SK-N-SH treated with all-trans-retinoic acid at 6 μM for 48 hours (cell line): ENCODE measurements at regions not wholly inside any gene's neighbourhood (a gene's known extent, or its start where the extent isn't known, plus 50 kb on each side); places are given as distances from the start of the nearest gene placed in this dataset.

Experiments used
- ARNTL ChIP-seq: fragments of 450-650 bp; formaldehyde crosslinking; IDR thresholded peaks from 2 replicates; pipeline ENCODE4 v1.5.0; 2020; ENCODE audit warnings: low read depth, mild to moderate bottlenecking, moderate library complexity, borderline replicate concordance
- BACH2 ChIP-seq: fragments of 250-450 bp; sonication (Bioruptor Pico); IDR thresholded peaks from 2 replicates; pipeline ENCODE4 v1.9.0; 2021; ENCODE audit warnings: mild to moderate bottlenecking, borderline replicate concordance
- ESRRG ChIP-seq: fragments of 250-450 bp; sonication (Bioruptor Pico); IDR thresholded peaks from 2 replicates; pipeline ENCODE4 v1.6.1; 2021; ENCODE audit warnings: mild to moderate bottlenecking
- ISL1 ChIP-seq: fragments of 250-450 bp; sonication (Bioruptor Pico); IDR thresholded peaks from 2 replicates; pipeline ENCODE4 v2.1.2; 2022; ENCODE audit warnings: mild to moderate bottlenecking, moderate library complexity
- PPARA ChIP-seq: fragments of 250-450 bp; sonication (Bioruptor Pico); IDR thresholded peaks from 2 replicates; pipeline ENCODE4 v1.5.0; 2020; ENCODE audit warnings: mild to moderate bottlenecking, borderline replicate concordance
- RARB ChIP-seq: fragments of 250-450 bp; sonication (Bioruptor Pico); IDR thresholded peaks from 2 replicates; pipeline ENCODE4 v1.8.0; 2021; ENCODE audit warnings: mild to moderate bottlenecking, moderate library complexity
- SNAI2 ChIP-seq: fragments of 250-450 bp; sonication (Bioruptor Pico); IDR thresholded peaks from 2 replicates; pipeline ENCODE4 v1.5.0; 2020; ENCODE audit warnings: mild to moderate bottlenecking, moderate library complexity
- TOX ChIP-seq: fragments of 250-450 bp; sonication (Bioruptor Pico); IDR thresholded peaks from 2 replicates; pipeline ENCODE4 v1.8.0; 2021; ENCODE audit warnings: mild to moderate bottlenecking, moderate library complexity, borderline replicate concordance
- ZFP3 ChIP-seq: fragments of 250-450 bp; sonication (Bioruptor Pico); IDR thresholded peaks from 2 replicates; pipeline ENCODE4 v1.5.0; 2020; ENCODE audit warnings: mild to moderate bottlenecking, moderate library complexity
- ZFP30 ChIP-seq: fragments of 450-650 bp; formaldehyde crosslinking; IDR thresholded peaks from 2 replicates; pipeline ENCODE4 v1.5.0; 2022; ENCODE audit warnings: mild to moderate bottlenecking, moderate library complexity
- ZNF70 ChIP-seq: fragments of 450-650 bp; formaldehyde crosslinking; IDR thresholded peaks from 2 replicates; pipeline ENCODE4 v1.5.0; 2020; ENCODE audit warnings: mild to moderate bottlenecking, moderate library complexity
- ZNF8 ChIP-seq: fragments of 450-650 bp; formaldehyde crosslinking; IDR thresholded peaks from 2 replicates; pipeline ENCODE4 v1.5.0; 2020; ENCODE audit warnings: mild to moderate bottlenecking, moderate library complexity
- TF ChIP-seq, protein P1 (sequence below): fragments of 250-450 bp; sonication (Bioruptor Pico); IDR thresholded peaks from 2 replicates; pipeline ENCODE4 v1.8.0; 2020; ENCODE audit warnings: mild to moderate bottlenecking, moderate library complexity, borderline replicate concordance
- TF ChIP-seq, protein P2 (sequence below): fragments of 250-450 bp; sonication (Bioruptor Pico); IDR thresholded peaks from 2 replicates; pipeline ENCODE4 v1.5.0; 2020; ENCODE audit warnings: mild to moderate bottlenecking, moderate library complexity

DNA sequence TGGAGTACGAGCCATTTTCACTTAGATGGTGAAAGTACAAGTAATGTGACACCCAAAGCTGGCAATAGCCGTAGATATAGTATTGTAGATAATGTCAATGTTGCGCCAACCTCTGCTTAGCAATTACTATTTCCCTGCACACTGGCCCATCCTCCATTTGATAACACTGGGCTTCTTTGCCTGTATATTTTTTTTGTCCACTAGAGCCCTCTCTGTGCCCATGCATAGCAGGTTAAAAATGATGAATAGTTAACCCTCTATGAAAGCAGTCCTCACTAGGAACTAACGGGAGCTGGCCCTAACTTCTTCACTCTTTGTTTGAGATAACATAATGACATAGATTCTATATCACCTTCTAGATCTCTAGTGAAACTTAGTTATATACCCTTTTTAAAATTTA is 416.8 kb downstream of the TUSC1 start:
- TF ChIP-seq SNAI2 (no peak), ZFP3 (CRISPR knock-in tag) (no peak), ZNF70 (no peak), TOX (CRISPR knock-in tag) (no peak), ISL1 (CRISPR knock-in tag) (no peak), RARB (CRISPR knock-in tag) (no peak), ARNTL (no peak), PPARA (CRISPR knock-in tag) (no peak), BACH2 (CRISPR knock-in tag) (no peak), ZFP30 (CRISPR knock-in tag) (no peak), ZNF8 (CRISPR knock-in tag) (no peak), ESRRG (no peak)
- TF ChIP-seq, protein P1, sequence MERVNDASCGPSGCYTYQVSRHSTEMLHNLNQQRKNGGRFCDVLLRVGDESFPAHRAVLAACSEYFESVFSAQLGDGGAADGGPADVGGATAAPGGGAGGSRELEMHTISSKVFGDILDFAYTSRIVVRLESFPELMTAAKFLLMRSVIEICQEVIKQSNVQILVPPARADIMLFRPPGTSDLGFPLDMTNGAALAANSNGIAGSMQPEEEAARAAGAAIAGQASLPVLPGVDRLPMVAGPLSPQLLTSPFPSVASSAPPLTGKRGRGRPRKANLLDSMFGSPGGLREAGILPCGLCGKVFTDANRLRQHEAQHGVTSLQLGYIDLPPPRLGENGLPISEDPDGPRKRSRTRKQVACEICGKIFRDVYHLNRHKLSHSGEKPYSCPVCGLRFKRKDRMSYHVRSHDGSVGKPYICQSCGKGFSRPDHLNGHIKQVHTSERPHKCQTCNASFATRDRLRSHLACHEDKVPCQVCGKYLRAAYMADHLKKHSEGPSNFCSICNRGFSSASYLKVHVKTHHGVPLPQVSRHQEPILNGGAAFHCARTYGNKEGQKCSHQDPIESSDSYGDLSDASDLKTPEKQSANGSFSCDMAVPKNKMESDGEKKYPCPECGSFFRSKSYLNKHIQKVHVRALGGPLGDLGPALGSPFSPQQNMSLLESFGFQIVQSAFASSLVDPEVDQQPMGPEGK = no peak
- TF ChIP-seq, protein P2, sequence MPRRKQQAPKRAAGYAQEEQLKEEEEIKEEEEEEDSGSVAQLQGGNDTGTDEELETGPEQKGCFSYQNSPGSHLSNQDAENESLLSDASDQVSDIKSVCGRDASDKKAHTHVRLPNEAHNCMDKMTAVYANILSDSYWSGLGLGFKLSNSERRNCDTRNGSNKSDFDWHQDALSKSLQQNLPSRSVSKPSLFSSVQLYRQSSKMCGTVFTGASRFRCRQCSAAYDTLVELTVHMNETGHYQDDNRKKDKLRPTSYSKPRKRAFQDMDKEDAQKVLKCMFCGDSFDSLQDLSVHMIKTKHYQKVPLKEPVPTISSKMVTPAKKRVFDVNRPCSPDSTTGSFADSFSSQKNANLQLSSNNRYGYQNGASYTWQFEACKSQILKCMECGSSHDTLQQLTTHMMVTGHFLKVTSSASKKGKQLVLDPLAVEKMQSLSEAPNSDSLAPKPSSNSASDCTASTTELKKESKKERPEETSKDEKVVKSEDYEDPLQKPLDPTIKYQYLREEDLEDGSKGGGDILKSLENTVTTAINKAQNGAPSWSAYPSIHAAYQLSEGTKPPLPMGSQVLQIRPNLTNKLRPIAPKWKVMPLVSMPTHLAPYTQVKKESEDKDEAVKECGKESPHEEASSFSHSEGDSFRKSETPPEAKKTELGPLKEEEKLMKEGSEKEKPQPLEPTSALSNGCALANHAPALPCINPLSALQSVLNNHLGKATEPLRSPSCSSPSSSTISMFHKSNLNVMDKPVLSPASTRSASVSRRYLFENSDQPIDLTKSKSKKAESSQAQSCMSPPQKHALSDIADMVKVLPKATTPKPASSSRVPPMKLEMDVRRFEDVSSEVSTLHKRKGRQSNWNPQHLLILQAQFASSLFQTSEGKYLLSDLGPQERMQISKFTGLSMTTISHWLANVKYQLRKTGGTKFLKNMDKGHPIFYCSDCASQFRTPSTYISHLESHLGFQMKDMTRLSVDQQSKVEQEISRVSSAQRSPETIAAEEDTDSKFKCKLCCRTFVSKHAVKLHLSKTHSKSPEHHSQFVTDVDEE (CRISPR knock-in tag) = no peak
